NB4 (cell line): ENCODE measurements at regions not wholly inside any gene's neighbourhood (a gene's known extent, or its start where the extent isn't known, plus 50 kb on each side); places are given as distances from the start of the nearest gene placed in this dataset.

Source experiments
- DNase-seq: peaks from one replicate; pipeline ENCODE4 v3.0.0; 2010; ENCODE audit warnings: low read depth
- H3K4me3 ChIP-seq: one replicate; pipeline ENCODE4 v1.5.1; 2011; ENCODE audit warnings: mild to moderate bottlenecking, low read depth, low read length, moderate library complexity
- CTCF ChIP-seq: IDR thresholded peaks from one replicate; pipeline ENCODE4 v1.5.1; 2012; ENCODE audit warnings: low read depth, low read length
- MYC ChIP-seq: IDR thresholded peaks from 2 replicates; pipeline ENCODE4 v1.6.1; 2011; ENCODE audit warnings: low read depth, low read length
- POLR2A ChIP-seq: IDR thresholded peaks from 2 replicates; pipeline ENCODE4 v1.6.1; 2011; ENCODE audit warnings: mild to moderate bottlenecking; ENCODE audit not compliant: insufficient read length; ENCODE audit errors: extremely low read depth
- TF ChIP-seq, protein P1 (sequence below): IDR thresholded peaks from 2 replicates; pipeline ENCODE4 v1.6.1; 2011; ENCODE audit warnings: low read depth, low read length

- DNase-seq = no peak
- TF ChIP-seq MYC (no peak), CTCF (no peak), POLR2A (no peak)
- TF ChIP-seq, protein P1, sequence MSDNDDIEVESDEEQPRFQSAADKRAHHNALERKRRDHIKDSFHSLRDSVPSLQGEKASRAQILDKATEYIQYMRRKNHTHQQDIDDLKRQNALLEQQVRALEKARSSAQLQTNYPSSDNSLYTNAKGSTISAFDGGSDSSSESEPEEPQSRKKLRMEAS = no peak
These were observed 101.7 kb upstream of the SOD3 start for GRCh38 chr4:24693636-24694035.

GRCh38 chr4:24700118-24700517 lies 95.3 kb upstream of the SOD3 start:
- DNase-seq = no peak
- TF ChIP-seq POLR2A (no peak), CTCF (no peak), MYC (no peak)
- TF ChIP-seq, protein P1 = no peak
- no peak overlapping the region for H3K4me3 ChIP-seq

More at GRCh38 chr4:24693636-24694035, 101.7 kb upstream of the SOD3 start:
- H3K4me3 ChIP-seq = no peak overlapping the region

GRCh38 chr4:24701683-24702082 lies 93.7 kb upstream of the SOD3 start:
- H3K4me3 ChIP-seq = no peak overlapping the region
- DNase-seq = no peak
- no peak for TF ChIP-seq MYC
- TF ChIP-seq CTCF = no peak
- no peak for TF ChIP-seq POLR2A
- TF ChIP-seq, protein P1 = no peak

- H3K4me3 ChIP-seq = no peak overlapping the region
- TF ChIP-seq CTCF = no peak
- TF ChIP-seq MYC = no peak
- TF ChIP-seq, protein P1 = no peak
- TF ChIP-seq POLR2A = no peak
- no peak for DNase-seq
These were observed 93.1 kb upstream of the SOD3 start for GRCh38 chr4:24702281-24702680.

- no peak for DNase-seq
- no peak overlapping the region for H3K4me3 ChIP-seq
- TF ChIP-seq, protein P1 = no peak
- TF ChIP-seq CTCF = no peak
- TF ChIP-seq POLR2A = no peak
- no peak for TF ChIP-seq MYC
These were observed 92.1 kb upstream of the SOD3 start for GRCh38 chr4:24703298-24703697.

DNA sequence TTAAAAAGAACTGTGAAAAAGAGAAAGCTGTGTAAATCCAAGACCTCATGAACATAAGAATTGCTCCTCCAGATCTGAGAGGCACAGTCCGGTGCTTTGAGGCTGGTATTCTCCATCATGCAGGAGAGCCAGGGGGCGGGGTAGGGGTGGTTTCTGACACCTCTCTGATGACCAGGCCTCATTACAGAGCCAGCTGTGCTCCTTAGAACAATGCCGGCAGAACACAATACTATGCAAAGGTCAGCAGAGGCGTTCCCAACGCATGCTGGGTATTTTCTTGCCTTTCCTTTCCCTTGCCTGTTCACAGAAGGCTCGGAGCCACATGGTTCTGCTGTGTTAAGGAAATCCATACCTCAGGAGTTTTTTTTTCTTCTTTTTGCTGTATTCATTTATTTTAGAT lies 91.2 kb upstream of the SOD3 start:
- no peak overlapping the region for H3K4me3 ChIP-seq
- no peak for TF ChIP-seq CTCF
- TF ChIP-seq, protein P1 = no peak
- TF ChIP-seq MYC = no peak
- no peak for TF ChIP-seq POLR2A
- DNase-seq = no peak
